SU-DHL-6 (cell line): ENCODE measurements at regions not wholly inside any gene's neighbourhood (a gene's known extent, or its start where the extent isn't known, plus 50 kb on each side); places are given as distances from the start of the nearest gene placed in this dataset.

ENCODE experiments used
- H2AFZ ChIP-seq: fragments of 200-600 bp; sonication (generic); 2 replicates; pipeline ENCODE4 v1.6.1; 2014; ENCODE audit warnings: low read depth, mild to moderate bottlenecking, moderate library complexity, mixed read lengths, antibody characterized with exemption, low read length; ENCODE audit not compliant: severe bottlenecking
- H3F3A ChIP-seq: fragments of 200-600 bp; shearing (Covaris generic); 2 replicates; pipeline ENCODE4 v1.6.0; 2016; ENCODE audit warnings: antibody characterized with exemption, mild to moderate bottlenecking; ENCODE audit not compliant: insufficient read depth
- H3K27ac ChIP-seq: fragments of 200-600 bp; sonication (generic); 2 replicates; pipeline ENCODE4 v1.5.1; 2016; ENCODE audit warnings: low read depth, mild to moderate bottlenecking, low read length, moderate library complexity, mixed read lengths
- H3K27me3 ChIP-seq: fragments of 200-600 bp; sonication (generic), shearing (Covaris generic); 2 replicates; pipeline ENCODE4 v1.6.0; 2014; ENCODE audit warnings: mild to moderate bottlenecking, low read length
- H3K36me3 ChIP-seq: fragments of 200-600 bp; sonication (generic); 2 replicates; pipeline ENCODE4 v1.6.1; 2014; ENCODE audit warnings: mild to moderate bottlenecking, low read length, mixed read lengths
- H3K4me2 ChIP-seq: fragments of 300-600, 200-600 bp; shearing (Covaris generic), sonication (generic); 2 replicates; pipeline ENCODE4 v1.6.0; 2014; ENCODE audit warnings: low read length, low read depth, mild to moderate bottlenecking; ENCODE audit not compliant: poor library complexity, severe bottlenecking
- H3K4me3 ChIP-seq: fragments of 200-600 bp; sonication (generic); 2 replicates; pipeline ENCODE4 v1.5.1; 2014; ENCODE audit warnings: antibody characterized with exemption, low read length, mild to moderate bottlenecking, mixed read lengths; ENCODE audit not compliant: insufficient read depth, poor library complexity, severe bottlenecking
- H3K79me2 ChIP-seq: fragments of 200-600 bp; sonication (generic); 2 replicates; pipeline ENCODE4 v1.6.1; 2014; ENCODE audit warnings: mild to moderate bottlenecking, low read length, moderate library complexity; ENCODE audit not compliant: insufficient read depth
- H3K9ac ChIP-seq: fragments of 200-600 bp; sonication (generic); 2 replicates; pipeline ENCODE4 v1.7.0; 2014; ENCODE audit warnings: mild to moderate bottlenecking, low read length
- H3K9me2 ChIP-seq: fragments of 200-600 bp; sonication (generic); replicated peaks from 2 replicates; pipeline ENCODE4 v1.6.1; 2014; ENCODE audit warnings: low read length; ENCODE audit not compliant: insufficient read depth
- H3K9me3 ChIP-seq: fragments of 200-600 bp; sonication (generic); 2 replicates; pipeline ENCODE4 v1.6.1; 2014; ENCODE audit warnings: low read length, mixed read lengths; ENCODE audit not compliant: insufficient read depth
- H4K20me1 ChIP-seq: fragments of 200-600 bp; sonication (generic); 2 replicates; pipeline ENCODE4 v1.6.1; 2014; ENCODE audit warnings: low read depth, mild to moderate bottlenecking, antibody characterized with exemption, low read length, moderate library complexity, mixed read lengths
- CTCF ChIP-seq: fragments of 200-600 bp; sonication (generic); IDR thresholded peaks from one replicate; pipeline ENCODE4 v1.5.1; 2017; ENCODE audit warnings: antibody characterized with exemption, mild to moderate bottlenecking, low read length, moderate library complexity; ENCODE audit not compliant: insufficient read depth, poor library complexity, severe bottlenecking
- EZH2phosphoT487 ChIP-seq: fragments of 200-600 bp; sonication (generic), shearing (Covaris generic); conservative IDR thresholded peaks from 2 replicates; pipeline ENCODE4 v1.6.1; 2018; ENCODE audit warnings: mild to moderate bottlenecking, antibody characterized with exemption, low read length, moderate library complexity, mixed read lengths

GRCh38 chr9:26399556-26399955 is 493.0 kb downstream of the CAAP1 start:
- H3K79me2 ChIP-seq: no peaks in the 10 kb centered on the region
- no peaks in the 10 kb centered on the region for H3K9me2 ChIP-seq
- no peaks in the 10 kb centered on the region for H3K36me3 ChIP-seq
- H3K27me3 ChIP-seq: no peaks in the 10 kb centered on the region
- no peak overlapping the region for H3K9ac ChIP-seq
- no peak overlapping the region for H3K4me2 ChIP-seq
- no peak overlapping the region for H3K4me3 ChIP-seq
- no peak for TF ChIP-seq EZH2phosphoT487
- TF ChIP-seq CTCF: no peak
- H3K27ac ChIP-seq: no peak overlapping the region
- H3K9me3 ChIP-seq: no peaks in the 10 kb centered on the region
- no peaks in the 10 kb centered on the region for H4K20me1 ChIP-seq
- H3F3A ChIP-seq: no peaks in the 10 kb centered on the region
- no peak overlapping the region for H2AFZ ChIP-seq

GRCh38 chr9:26394025-26394424 is 498.6 kb downstream of the CAAP1 start:
- Histone ChIP-seq H3K9ac (no peak overlapping the region), H3K9me3 (no peaks in the 10 kb centered on the region), H3F3A (no peaks in the 10 kb centered on the region), H3K9me2 (peaks cover 4% of the 10 kb centered on the region; the same call in 1 of the 2 replicates), H3K79me2 (no peaks in the 10 kb centered on the region), H3K27me3 (no peaks in the 10 kb centered on the region), H3K27ac (no peak overlapping the region), H3K36me3 (no peaks in the 10 kb centered on the region), H3K4me2 (no peak overlapping the region), H2AFZ (no peak overlapping the region), H4K20me1 (no peaks in the 10 kb centered on the region), H3K4me3 (no peak overlapping the region)
- TF ChIP-seq EZH2phosphoT487 (no peak), CTCF (no peak)

- H3K79me2 ChIP-seq: no peaks in the 10 kb centered on the region
- H3K36me3 ChIP-seq: no peaks in the 10 kb centered on the region
- H3K9me2 ChIP-seq: peaks cover 4% of the 10 kb centered on the region; the same call in 1 of the 2 replicates
Observed at GRCh38 chr9:26392639-26393038, 500.0 kb downstream of the CAAP1 start.

More at GRCh38 chr9:26392639-26393038, 500.0 kb downstream of the CAAP1 start:
- TF ChIP-seq EZH2phosphoT487 (no peak), CTCF (no peak)
- H3K4me3 ChIP-seq: no peak overlapping the region
- no peak overlapping the region for H3K27ac ChIP-seq
- H3K9ac ChIP-seq: no peak overlapping the region
- H4K20me1 ChIP-seq: no peaks in the 10 kb centered on the region
- H3K4me2 ChIP-seq: no peak overlapping the region
- H3F3A ChIP-seq: no peaks in the 10 kb centered on the region
- no peaks in the 10 kb centered on the region for H3K9me3 ChIP-seq
- H2AFZ ChIP-seq: no peak overlapping the region
- H3K27me3 ChIP-seq: no peaks in the 10 kb centered on the region
